LNCAP (cell line): ENCODE measurements at regions not wholly inside any gene's neighbourhood (a gene's known extent, or its start where the extent isn't known, plus 50 kb on each side); places are given as distances from the start of the nearest gene placed in this dataset.

Experiments
- TF ChIP-seq, protein P1 (sequence below): fragments of 450-650 bp; IDR thresholded peaks from 2 replicates; pipeline ENCODE4 v1.5.1; 2017; ENCODE audit warnings: mild to moderate bottlenecking

GRCh38 chr4:75284831-75285230 lies 229.4 kb downstream of the RCHY1 start:
- TF ChIP-seq, protein P1, sequence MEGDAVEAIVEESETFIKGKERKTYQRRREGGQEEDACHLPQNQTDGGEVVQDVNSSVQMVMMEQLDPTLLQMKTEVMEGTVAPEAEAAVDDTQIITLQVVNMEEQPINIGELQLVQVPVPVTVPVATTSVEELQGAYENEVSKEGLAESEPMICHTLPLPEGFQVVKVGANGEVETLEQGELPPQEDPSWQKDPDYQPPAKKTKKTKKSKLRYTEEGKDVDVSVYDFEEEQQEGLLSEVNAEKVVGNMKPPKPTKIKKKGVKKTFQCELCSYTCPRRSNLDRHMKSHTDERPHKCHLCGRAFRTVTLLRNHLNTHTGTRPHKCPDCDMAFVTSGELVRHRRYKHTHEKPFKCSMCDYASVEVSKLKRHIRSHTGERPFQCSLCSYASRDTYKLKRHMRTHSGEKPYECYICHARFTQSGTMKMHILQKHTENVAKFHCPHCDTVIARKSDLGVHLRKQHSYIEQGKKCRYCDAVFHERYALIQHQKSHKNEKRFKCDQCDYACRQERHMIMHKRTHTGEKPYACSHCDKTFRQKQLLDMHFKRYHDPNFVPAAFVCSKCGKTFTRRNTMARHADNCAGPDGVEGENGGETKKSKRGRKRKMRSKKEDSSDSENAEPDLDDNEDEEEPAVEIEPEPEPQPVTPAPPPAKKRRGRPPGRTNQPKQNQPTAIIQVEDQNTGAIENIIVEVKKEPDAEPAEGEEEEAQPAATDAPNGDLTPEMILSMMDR = no peak

- TF ChIP-seq, protein P1 = no peak
Observed at GRCh38 chr4:75259306-75259705, 254.9 kb downstream of the RCHY1 start.

- TF ChIP-seq, protein P1 = no peak
Observed at GRCh38 chr4:75255261-75255660, 258.9 kb downstream of the RCHY1 start.

- TF ChIP-seq, protein P1 = no peak
Observed at GRCh38 chr4:75254745-75255144, 259.5 kb downstream of the RCHY1 start.

- TF ChIP-seq, protein P1 = no peak
Observed at GRCh38 chr4:75251547-75251946, 262.7 kb downstream of the RCHY1 start.

GRCh38 chr4:75249739-75250138 lies 264.5 kb downstream of the RCHY1 start:
- TF ChIP-seq, protein P1 = no peak

GRCh38 chr4:75248770-75249407 lies 265.3 kb downstream of the RCHY1 start:
- TF ChIP-seq, protein P1 = no peak

DNA sequence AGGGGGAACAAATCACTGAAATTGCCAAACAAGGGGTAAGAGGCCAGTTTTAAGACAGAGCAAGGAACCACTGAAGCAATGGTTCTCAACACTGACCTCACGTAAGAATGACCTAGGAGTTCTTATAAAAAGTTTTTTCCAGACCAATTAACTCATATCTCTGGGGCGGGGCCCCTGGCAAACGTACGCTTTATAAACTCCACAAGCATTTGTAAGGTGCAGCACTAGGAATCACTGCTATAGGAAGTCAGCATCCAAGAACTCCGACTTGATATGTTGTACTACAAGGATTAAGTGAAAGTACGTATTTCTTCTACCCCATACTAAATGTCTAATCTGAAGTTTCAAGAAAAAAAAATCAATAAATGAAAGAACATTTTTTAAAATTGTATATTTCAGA lies 269.9 kb downstream of the RCHY1 start:
- TF ChIP-seq, protein P1 = no peak
